ENCODE measurements at regions not wholly inside any gene's neighbourhood (a gene's known extent, or its start where the extent isn't known, plus 50 kb on each side); places are given as distances from the start of the nearest gene placed in this dataset.

- no peak for ATAC-seq
- Histone ChIP-seq H3K27me3 (ENCODE audit: insufficient read depth) (no peaks in the 10 kb centered on the region), H3K9me2 (ENCODE audit: insufficient read depth) (0 out of 2 replicates have a peak, but pooled peaks cover 3% of the 10 kb centered on the region), H3K27ac (ENCODE audit: low read depth) (no peak overlapping the region), H3K4me2 (no peak overlapping the region), H2AFZ (0 out of 2 replicates have a peak overlapping the region, but pooled peaks have one; percentile 66), H4K20me1 (replicated peaks; ENCODE audit: insufficient read depth) (no peaks in the 10 kb centered on the region), H3F3A (replicated peaks; ENCODE audit: low read depth) (no peaks in the 10 kb centered on the region), H3K36me3 (ENCODE audit: insufficient read depth) (no peaks in the 10 kb centered on the region), H3K4me1 (ENCODE audit: insufficient read depth) (no peaks in the 10 kb centered on the region; the same call in 1 of the 2 replicates), H3K79me2 (replicated peaks; ENCODE audit: insufficient read depth) (no peaks in the 10 kb centered on the region), H3K4me3 (no peak overlapping the region)
- Mint-ChIP-seq H3K9me3 (no peaks in the 10 kb centered on the region), H3K27ac (no peak overlapping the region), H3K4me3 (no peak overlapping the region), H3K4me1 (peaks cover 2% of the 10 kb centered on the region), H3K36me3 (ENCODE audit: low read depth) (no peaks in the 10 kb centered on the region), H3K27me3 (ENCODE audit: insufficient read depth, low read depth, poor library complexity) (peaks cover 2% of the 10 kb centered on the region)
- DNase-seq (ENCODE audit: low spot score) = no peak
- TF ChIP-seq CTCF (conservative IDR thresholded peaks at IDR 0.05; ENCODE audit: low read depth in 2 of 2) = no peak
Measured at GRCh38 chr1:229005556-229005955, 265.4 kb upstream of the RAB4A start.

GRCh38 chr1:229006121-229006870 is 264.6 kb upstream of the RAB4A start:
- Mint-ChIP-seq H3K27ac (no peak overlapping the region), H3K36me3 (ENCODE audit: low read depth) (no peaks in the 10 kb centered on the region), H3K9me3 (no peaks in the 10 kb centered on the region), H3K4me1 (peaks cover 2% of the 10 kb centered on the region), H3K27me3 (ENCODE audit: insufficient read depth, low read depth, poor library complexity) (peaks cover 2% of the 10 kb centered on the region), H3K4me3 (no peak overlapping the region)
- H3K4me3 ChIP-seq = no peak overlapping the region
- 0 out of 2 replicates have a peak, but pooled peaks cover 2% of the 10 kb centered on the region for H3K9me2 ChIP-seq (ENCODE audit: insufficient read depth)
- ATAC-seq = no peak
- H2AFZ ChIP-seq = peak overlapping the region; percentile 66; the same call in 1 of the 2 replicates
- no peaks in the 10 kb centered on the region for H3F3A ChIP-seq (replicated peaks; ENCODE audit: low read depth)
- no peak for DNase-seq (ENCODE audit: low spot score)
- H3K79me2 ChIP-seq (replicated peaks; ENCODE audit: insufficient read depth) = no peaks in the 10 kb centered on the region
- no peaks in the 10 kb centered on the region; the same call in 1 of the 2 replicates for H3K4me1 ChIP-seq (ENCODE audit: insufficient read depth)
- TF ChIP-seq NANOG (IDR thresholded peaks at IDR 0.05; ENCODE audit: borderline replicate concordance) (no peak), CTCF (conservative IDR thresholded peaks at IDR 0.05; ENCODE audit: low read depth in 2 of 2) (no peak), STAT1 (IDR thresholded peaks at IDR 0.05; ENCODE audit: unreplicated experiment) (no peak), CREB1 (CRISPR knock-in tag; IDR thresholded peaks at IDR 0.05; ENCODE audit: low read depth) (no peak), EZH2phosphoT487 (IDR thresholded peaks at IDR 0.05; ENCODE audit: unreplicated experiment) (no peak), ZNF331 (CRISPR knock-in tag; IDR thresholded peaks at IDR 0.05; ENCODE audit: low read depth) (no peak)
- no peak overlapping the region for H3K4me2 ChIP-seq
- no peaks in the 10 kb centered on the region for H4K20me1 ChIP-seq (replicated peaks; ENCODE audit: insufficient read depth)
- H3K36me3 ChIP-seq (ENCODE audit: insufficient read depth) = no peaks in the 10 kb centered on the region
- no peaks in the 10 kb centered on the region for H3K27me3 ChIP-seq (ENCODE audit: insufficient read depth)
- H3K27ac ChIP-seq (ENCODE audit: low read depth) = no peak overlapping the region

Data from GM23338 (cell line).